Lung (tissue), 11 donors: ENCODE measurements at regions not wholly inside any gene's neighbourhood (a gene's known extent, or its start where the extent isn't known, plus 50 kb on each side); places are given as distances from the start of the nearest gene placed in this dataset.

Experiments
- ATAC-seq: fragments of 200-7000 bp; cut with Tn5 transposase; one replicate; pipeline ENCODE4 v1.9.1; 2020; ENCODE audit warnings: moderate number of reproducible peaks; ENCODE audit not compliant: insufficient read depth, low FRiP score
- DNase-seq, 3 donors: peaks; one replicate each; pipeline ENCODE4 v3.0.0-alpha.2; 2013 to 2017
- H3K27ac ChIP-seq, 2 donors: one replicate each; pipeline ENCODE4 v1.5.1; 2013; ENCODE audit warnings: mild to moderate bottlenecking in 2 of 2, moderate library complexity in 2 of 2, control low read depth in 1 of 2, inconsistent platforms in 1 of 2, low read depth in 1 of 2, low read length in 1 of 2
- H3K27me3 ChIP-seq, 3 donors: one replicate each; pipeline ENCODE4 v1.5.1; 2013; ENCODE audit warnings: low read length in 2 of 3; ENCODE audit not compliant: control insufficient read depth in 3 of 3, insufficient read depth in 3 of 3
- H3K36me3 ChIP-seq, 4 donors: one replicate each; pipeline ENCODE4 v1.5.1; 2013; ENCODE audit warnings: low read length in 4 of 4, mild to moderate bottlenecking in 1 of 4, moderate library complexity in 1 of 4; ENCODE audit not compliant: control insufficient read depth in 4 of 4, insufficient read depth in 4 of 4
- H3K4me1 ChIP-seq, 5 donors: one replicate each; pipeline ENCODE4 v1.5.1; 2013; ENCODE audit warnings: low read length in 5 of 5, mild to moderate bottlenecking in 2 of 5, moderate library complexity in 1 of 5; ENCODE audit not compliant: control insufficient read depth in 5 of 5, insufficient read depth in 5 of 5
- H3K4me3 ChIP-seq: one replicate; pipeline ENCODE4 v1.5.1; 2013; ENCODE audit warnings: mild to moderate bottlenecking, control low read depth, moderate library complexity
- H3K9ac ChIP-seq, 2 donors: one replicate each; pipeline ENCODE4 v1.5.1; 2013; ENCODE audit warnings: low read length in 2 of 2, control low read depth in 1 of 2; ENCODE audit not compliant: insufficient read depth in 1 of 2
- H3K9me3 ChIP-seq, 4 donors: one replicate each; pipeline ENCODE4 v1.5.1; 2013; ENCODE audit warnings: low read length in 3 of 4, mild to moderate bottlenecking in 1 of 4, moderate library complexity in 1 of 4; ENCODE audit not compliant: control insufficient read depth in 4 of 4, insufficient read depth in 3 of 4
- WGBS, 2 donors: extraction: QIAGEN DNeasy Blood & Tissue Kit; methylation state at CpG; one replicate each; pipeline ENCODE4 v1.1.7; 2013; 5-methylcytosine and 5-hydroxymethylcytosine counted together
- TF ChIP-seq, protein P1 (sequence below): IDR thresholded peaks from 2 replicates; pipeline ENCODE4 v1.5.1; 2012; ENCODE audit warnings: mild to moderate bottlenecking; ENCODE audit errors: control extremely low read depth, extremely low read depth
- donor health status: control.
- donor health status: control.
- donor health status: Bipolar disorder and iron deficiency.
- donor health status: healthy.
- donor health status: DM: yes; HTN: yes; CAD: no.

DNA sequence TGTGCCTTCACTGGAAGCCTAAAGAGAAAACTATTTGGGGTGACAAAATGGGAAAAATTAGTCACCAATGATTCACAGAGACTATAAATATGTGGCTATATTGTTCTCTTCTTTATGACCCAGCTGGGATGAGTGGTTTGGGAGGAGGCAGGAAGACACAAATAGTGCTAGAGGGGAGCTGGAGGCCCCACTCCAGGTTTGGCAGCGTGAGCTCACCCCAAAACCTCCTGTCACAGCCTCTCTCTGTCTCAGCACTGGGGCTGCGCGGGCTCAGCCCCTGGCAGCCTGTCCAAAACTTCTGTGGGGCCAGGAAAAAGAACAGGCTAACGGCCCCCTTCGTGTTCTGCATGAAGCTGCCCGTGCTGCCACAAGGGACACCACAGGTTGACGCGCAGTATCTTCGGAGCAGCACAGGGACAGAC lies 73.2 kb upstream of the LCLAT1 start:
- Histone ChIP-seq H3K36me3 (no peaks in the 10 kb centered on the region), H3K27ac (no peak overlapping the region), H3K4me1 (peaks cover 0 to 3% (median 2%) of the 10 kb centered on the region in 5 donors), H3K9me3 (peaks cover 0 to 1% (median 0%) of the 10 kb centered on the region in 4 donors), H3K4me3 (no peak overlapping the region), H3K9ac (no peak overlapping the region), H3K27me3 (no peaks in the 10 kb centered on the region)
- WGBS, 2 donors, result 95 to 96% methylated on average over 9 of the region's 9 CpGs
- ATAC-seq (no peak), DNase-seq (no peak)
- TF ChIP-seq, protein P1, sequence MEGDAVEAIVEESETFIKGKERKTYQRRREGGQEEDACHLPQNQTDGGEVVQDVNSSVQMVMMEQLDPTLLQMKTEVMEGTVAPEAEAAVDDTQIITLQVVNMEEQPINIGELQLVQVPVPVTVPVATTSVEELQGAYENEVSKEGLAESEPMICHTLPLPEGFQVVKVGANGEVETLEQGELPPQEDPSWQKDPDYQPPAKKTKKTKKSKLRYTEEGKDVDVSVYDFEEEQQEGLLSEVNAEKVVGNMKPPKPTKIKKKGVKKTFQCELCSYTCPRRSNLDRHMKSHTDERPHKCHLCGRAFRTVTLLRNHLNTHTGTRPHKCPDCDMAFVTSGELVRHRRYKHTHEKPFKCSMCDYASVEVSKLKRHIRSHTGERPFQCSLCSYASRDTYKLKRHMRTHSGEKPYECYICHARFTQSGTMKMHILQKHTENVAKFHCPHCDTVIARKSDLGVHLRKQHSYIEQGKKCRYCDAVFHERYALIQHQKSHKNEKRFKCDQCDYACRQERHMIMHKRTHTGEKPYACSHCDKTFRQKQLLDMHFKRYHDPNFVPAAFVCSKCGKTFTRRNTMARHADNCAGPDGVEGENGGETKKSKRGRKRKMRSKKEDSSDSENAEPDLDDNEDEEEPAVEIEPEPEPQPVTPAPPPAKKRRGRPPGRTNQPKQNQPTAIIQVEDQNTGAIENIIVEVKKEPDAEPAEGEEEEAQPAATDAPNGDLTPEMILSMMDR, result no peak

DNA sequence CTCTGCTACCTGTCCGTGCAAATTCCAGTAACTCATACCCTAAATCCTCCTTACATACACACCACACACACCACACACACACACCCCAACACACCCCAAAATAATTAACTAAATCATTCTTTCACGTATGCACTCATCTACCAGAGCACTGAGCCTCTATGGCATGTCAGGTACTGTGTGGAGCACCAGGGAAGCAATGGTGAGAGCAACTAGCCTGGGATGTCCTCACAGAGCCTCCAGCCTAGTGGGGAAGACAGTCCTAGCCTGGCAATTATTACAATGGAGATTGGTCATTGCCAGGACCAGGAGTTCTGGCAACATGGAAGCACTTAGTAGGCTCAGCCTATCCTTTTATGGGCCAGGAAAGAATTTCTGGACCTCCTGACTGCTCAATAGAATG lies 72.7 kb upstream of the LCLAT1 start:
- 89 to 100% methylated on average over 2 of the region's 2 CpGs for WGBS, 2 donors
- ATAC-seq, result no peak
- no peak overlapping the region for H3K9ac ChIP-seq

DNA sequence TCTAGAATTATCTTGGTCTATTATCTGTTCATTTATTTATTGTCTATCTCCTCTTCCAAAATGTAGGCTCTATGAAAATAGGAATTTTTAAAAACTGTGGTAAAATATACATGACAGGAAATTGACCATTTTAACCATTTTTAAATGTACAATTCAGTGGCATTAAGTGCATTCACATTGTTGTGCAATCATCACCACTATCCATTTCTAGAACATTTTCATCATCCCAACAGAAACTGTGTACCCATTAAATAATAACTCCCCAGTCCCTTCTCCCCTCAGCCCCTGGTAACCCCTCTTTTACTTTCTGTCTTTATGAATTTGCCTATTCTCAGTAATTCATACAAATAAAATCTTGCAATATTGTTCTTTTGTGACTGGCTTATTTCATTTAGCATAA lies 71.1 kb upstream of the LCLAT1 start:
- Histone ChIP-seq H3K4me3 (no peak overlapping the region), H3K4me1 (peaks cover 0 to 3% (median 2%) of the 10 kb centered on the region in 5 donors), H3K9me3 (no peaks in the 10 kb centered on the region), H3K9ac (no peak overlapping the region), H3K36me3 (no peaks in the 10 kb centered on the region), H3K27ac (no peak overlapping the region), H3K27me3 (no peaks in the 10 kb centered on the region)
- ATAC-seq (no peak), DNase-seq (no peak)
- TF ChIP-seq, protein P1, result no peak

More for the DNA sequence above, 72.7 kb upstream of the LCLAT1 start:
- H3K27me3 ChIP-seq, result no peaks in the 10 kb centered on the region
- H3K36me3 ChIP-seq, result no peaks in the 10 kb centered on the region
- H3K4me1 ChIP-seq, result peaks cover 0 to 3% (median 2%) of the 10 kb centered on the region in 5 donors
- no peak for DNase-seq
- TF ChIP-seq, protein P1, result no peak
- H3K4me3 ChIP-seq, result no peak overlapping the region
- H3K27ac ChIP-seq, result no peak overlapping the region
- H3K9me3 ChIP-seq, result no peaks in the 10 kb centered on the region

DNA sequence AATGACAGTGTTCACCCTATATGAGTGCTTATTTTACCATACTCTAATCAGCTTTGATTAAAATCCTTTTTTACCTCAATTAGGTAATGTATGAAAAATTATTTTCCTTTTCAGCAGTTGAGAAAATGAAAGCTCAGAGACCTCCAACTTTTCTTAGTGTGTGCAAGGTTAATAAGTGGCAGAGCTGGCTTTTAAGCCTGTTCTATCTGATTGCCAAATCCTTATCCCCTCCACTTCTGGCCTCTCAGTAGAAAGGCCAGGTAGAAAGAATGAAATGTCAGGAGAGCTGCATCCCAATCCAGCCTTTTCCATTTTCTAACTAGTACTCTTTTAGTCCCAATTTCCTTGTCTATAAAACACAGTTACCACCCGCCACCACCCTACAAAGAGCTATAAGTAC lies 67.6 kb upstream of the LCLAT1 start:
- WGBS, 2 donors, result 96 to 100% methylated on average over 1 of the region's 1 CpG
- Histone ChIP-seq H3K27me3 (no peaks in the 10 kb centered on the region), H3K4me3 (no peak overlapping the region), H3K9ac (no peak overlapping the region), H3K9me3 (no peaks in the 10 kb centered on the region), H3K36me3 (no peaks in the 10 kb centered on the region), H3K27ac (no peak overlapping the region), H3K4me1 (peaks cover 0 to 1% (median 0%) of the 10 kb centered on the region in 5 donors)
- DNase-seq (peak in 2 of 3 donors; percentile 6 to 44), ATAC-seq (no peak)
- TF ChIP-seq, protein P1, result no peak
